WTC11 (cell line): ENCODE measurements at regions not wholly inside any gene's neighbourhood (a gene's known extent, or its start where the extent isn't known, plus 50 kb on each side); places are given as distances from the start of the nearest gene placed in this dataset.

Experiments
- AR ChIP-seq: fragments of 250-450 bp; sonication (Bioruptor Pico); IDR thresholded peaks from 2 replicates; pipeline ENCODE4 v1.9.0; 2021; ENCODE audit warnings: mild to moderate bottlenecking
- ATF3 ChIP-seq: sonication (generic); formaldehyde crosslinking; conservative IDR thresholded peaks from 2 replicates; pipeline ENCODE4 v1.8.1; 2022; ENCODE audit warnings: mild to moderate bottlenecking, missing genetic modification reagents
- CREB1 ChIP-seq: sonication (generic); formaldehyde crosslinking; IDR thresholded peaks from 2 replicates; pipeline ENCODE4 v1.8.0; 2023; ENCODE audit warnings: mild to moderate bottlenecking, missing genetic modification reagents
- CTCF ChIP-seq: fragments of 200-600 bp; IDR thresholded peaks from 2 replicates; pipeline ENCODE4 v1.8.0; 2022; ENCODE audit warnings: antibody characterized with exemption
- IRF2 ChIP-seq: sonication (generic); formaldehyde crosslinking; IDR thresholded peaks from 2 replicates; pipeline ENCODE4 v1.8.0; 2022; ENCODE audit warnings: low read depth, missing genetic modification reagents, borderline replicate concordance
- NFE2L1 ChIP-seq: sonication (generic); formaldehyde crosslinking; IDR thresholded peaks from 2 replicates; pipeline ENCODE4 v1.8.1; 2023; ENCODE audit warnings: missing genetic modification reagents
- NR2C2 ChIP-seq: sonication (generic); formaldehyde crosslinking; IDR thresholded peaks from 2 replicates; pipeline ENCODE4 v1.8.0; 2022; ENCODE audit warnings: mild to moderate bottlenecking, missing genetic modification reagents
- RELA ChIP-seq: sonication (generic); formaldehyde crosslinking; IDR thresholded peaks from 2 replicates; pipeline ENCODE4 v1.8.1; 2022; ENCODE audit warnings: missing genetic modification reagents, mild to moderate bottlenecking, borderline replicate concordance
- SP1 ChIP-seq: sonication (generic); formaldehyde crosslinking; conservative IDR thresholded peaks from 2 replicates; pipeline ENCODE4 v1.8.1; 2022; ENCODE audit warnings: missing genetic modification reagents
- USF1 ChIP-seq: sonication (generic); formaldehyde crosslinking; IDR thresholded peaks from 2 replicates; pipeline ENCODE4 v1.8.0; 2022; ENCODE audit warnings: mild to moderate bottlenecking, missing genetic modification reagents
- USF2 ChIP-seq: sonication (generic); formaldehyde crosslinking; IDR thresholded peaks from 2 replicates; pipeline ENCODE4 v1.8.1; 2023; ENCODE audit warnings: mild to moderate bottlenecking, missing genetic modification reagents, moderate library complexity
- ZNF425 ChIP-seq: fragments of 250-450 bp; sonication (Bioruptor Pico); conservative IDR thresholded peaks from 2 replicates; pipeline ENCODE4 v1.9.0; 2021; ENCODE audit warnings: mild to moderate bottlenecking

- TF ChIP-seq CTCF = no peak
- TF ChIP-seq USF2 = no peak
- no peak for TF ChIP-seq USF1
- TF ChIP-seq ZNF425 (CRISPR knock-in tag) = no peak
- TF ChIP-seq RELA = no peak
- no peak for TF ChIP-seq AR
- no peak for TF ChIP-seq IRF2 (CRISPR knock-in tag)
- TF ChIP-seq ATF3 (CRISPR knock-in tag) = no peak
- no peak for TF ChIP-seq NFE2L1 (CRISPR knock-in tag)
- TF ChIP-seq CREB1 = no peak
- TF ChIP-seq SP1 = no peak
- TF ChIP-seq NR2C2 = no peak
Observed at GRCh38 chr1:178599087-178599486, 86.2 kb downstream of the TEX35 start.
